ENCODE measurements at regions not wholly inside any gene's neighbourhood (a gene's known extent, or its start where the extent isn't known, plus 50 kb on each side); places are given as distances from the start of the nearest gene placed in this dataset.

DNA sequence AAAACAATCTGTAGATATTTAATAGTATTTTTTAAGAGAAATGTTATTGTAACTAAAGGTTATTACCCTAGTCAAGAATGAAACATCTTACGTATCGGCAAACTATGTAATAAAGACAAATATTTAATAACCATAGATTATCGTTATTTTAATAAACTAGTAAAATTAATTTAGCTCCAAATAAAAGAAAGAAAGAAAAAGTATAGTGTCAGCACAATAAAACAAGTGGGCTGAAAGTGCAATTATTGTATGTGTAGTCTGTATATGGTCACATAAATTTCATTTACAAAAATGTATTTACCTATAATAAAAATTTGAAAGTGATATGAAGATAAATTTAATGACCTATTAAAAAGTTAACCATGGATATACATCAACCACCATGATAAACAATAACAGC lies 1258.4 kb upstream of the MIR17HG start:
- TF ChIP-seq, protein P1, sequence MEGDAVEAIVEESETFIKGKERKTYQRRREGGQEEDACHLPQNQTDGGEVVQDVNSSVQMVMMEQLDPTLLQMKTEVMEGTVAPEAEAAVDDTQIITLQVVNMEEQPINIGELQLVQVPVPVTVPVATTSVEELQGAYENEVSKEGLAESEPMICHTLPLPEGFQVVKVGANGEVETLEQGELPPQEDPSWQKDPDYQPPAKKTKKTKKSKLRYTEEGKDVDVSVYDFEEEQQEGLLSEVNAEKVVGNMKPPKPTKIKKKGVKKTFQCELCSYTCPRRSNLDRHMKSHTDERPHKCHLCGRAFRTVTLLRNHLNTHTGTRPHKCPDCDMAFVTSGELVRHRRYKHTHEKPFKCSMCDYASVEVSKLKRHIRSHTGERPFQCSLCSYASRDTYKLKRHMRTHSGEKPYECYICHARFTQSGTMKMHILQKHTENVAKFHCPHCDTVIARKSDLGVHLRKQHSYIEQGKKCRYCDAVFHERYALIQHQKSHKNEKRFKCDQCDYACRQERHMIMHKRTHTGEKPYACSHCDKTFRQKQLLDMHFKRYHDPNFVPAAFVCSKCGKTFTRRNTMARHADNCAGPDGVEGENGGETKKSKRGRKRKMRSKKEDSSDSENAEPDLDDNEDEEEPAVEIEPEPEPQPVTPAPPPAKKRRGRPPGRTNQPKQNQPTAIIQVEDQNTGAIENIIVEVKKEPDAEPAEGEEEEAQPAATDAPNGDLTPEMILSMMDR (IDR thresholded peaks at IDR 0.05), result no peak
- TF ChIP-seq POLR2A (IDR thresholded peaks at IDR 0.05), result no peak
